Body of pancreas (tissue), 4 donors: ENCODE measurements at regions not wholly inside any gene's neighbourhood (a gene's known extent, or its start where the extent isn't known, plus 50 kb on each side); places are given as distances from the start of the nearest gene placed in this dataset.

ENCODE experiments used
- ATAC-seq: fragments of 150-250 bp; one replicate; pipeline ENCODE4 v1.9.1; 2016
- DNase-seq, 4 donors: peaks; one replicate each; pipeline ENCODE4 v3.0.0-alpha.2; 2019
- H3K27ac ChIP-seq, 4 donors: fragments of 200-600 bp; sonication (generic); 1 replicate in 3 of 4; 2 replicates in 1 of 4; pipeline versions ENCODE4 v1.5.1 to v1.6.1; 2016 to 2019; ENCODE audit warnings: mild to moderate bottlenecking in 1 of 4, mixed read lengths in 1 of 4, moderate library complexity in 1 of 4
- H3K27me3 ChIP-seq, 2 donors: fragments of 200-600 bp; sonication (generic); one replicate each; pipeline ENCODE4 v1.6.0; 2016; ENCODE audit warnings: mild to moderate bottlenecking in 1 of 2
- H3K36me3 ChIP-seq, 2 donors: fragments of 200-600 bp; sonication (generic); replicated peaks in 1 of 2; 2 replicates each; pipeline ENCODE4 v1.5.1; 2016; ENCODE audit warnings: low read depth in 2 of 2; ENCODE audit not compliant: insufficient read depth in 1 of 2
- H3K4me1 ChIP-seq: fragments of 200-600 bp; sonication (generic); one replicate; pipeline ENCODE4 v1.6.0; 2016
- H3K4me3 ChIP-seq, 2 donors: fragments of 200-600 bp; sonication (generic); 1 replicate in 1 of 2; 2 replicates in 1 of 2; pipeline ENCODE4 v1.5.1; 2016 to 2019
- H3K9me3 ChIP-seq, 3 donors: fragments of 200-600 bp; sonication (generic); 1 replicate in 2 of 3; 2 replicates in 1 of 3; pipeline ENCODE4 v1.5.1; 2016
- POLR2A ChIP-seq, 3 donors: fragments of 450-650 bp; IDR thresholded peaks; one replicate each; pipeline ENCODE4 v1.6.1; 2016; ENCODE audit warnings: antibody characterized with exemption in 3 of 3, mild to moderate bottlenecking in 2 of 3
- WGBS, 2 donors: methylation state at CpG; one replicate each; pipeline ENCODE4 v1.1.5; 2017; 5-methylcytosine and 5-hydroxymethylcytosine counted together
- intact Hi-C: fragments of 100-400 bp; cut with DNase I; formaldehyde crosslinking; loops from one replicate; pipeline ENCODE4 v1.15.1; 2023
- TF ChIP-seq, protein P1 (sequence below), 7 experiments: fragments of 450-650 bp in 4 of 7; fragments of 200-600 bp in 3 of 7; sonication (generic) in 3 of 7; IDR thresholded peaks; one replicate each; pipeline ENCODE4 v1.5.1; 2016 to 2019; ENCODE audit warnings: antibody characterized with exemption in 7 of 7

DNA sequence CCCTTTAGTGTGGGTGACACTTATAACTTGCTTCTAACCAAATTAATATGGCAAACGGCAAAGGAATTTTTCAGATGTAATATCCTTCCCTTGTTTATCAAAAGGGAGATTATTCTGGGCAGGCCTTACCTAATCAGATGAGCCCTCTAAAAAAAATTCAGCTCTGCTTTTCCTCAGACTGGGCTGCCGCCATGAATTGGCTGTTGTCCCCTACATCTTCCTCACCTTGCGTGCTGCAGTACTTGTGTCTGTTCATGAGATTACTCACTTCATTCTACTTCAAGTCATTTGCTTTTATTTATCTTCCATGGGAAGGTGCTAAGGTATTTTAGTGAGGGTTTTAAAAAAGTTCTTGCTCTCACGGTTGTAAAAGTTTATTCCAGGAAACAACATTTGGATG is 705.5 kb downstream of the KCNT2 start:
- DNase-seq: no peak
- Histone ChIP-seq H3K27ac (no peak overlapping the region), H3K27me3 (no peaks in the 10 kb centered on the region), H3K36me3 (no peaks in the 10 kb centered on the region), H3K9me3 (no peaks in the 10 kb centered on the region), H3K4me3 (no peak overlapping the region), H3K4me1 (no peaks in the 10 kb centered on the region)
- ATAC-seq: no peak
- 66 to 78% methylated on average over 4 of the region's 4 CpGs for WGBS, 2 donors
- TF ChIP-seq, protein P1, sequence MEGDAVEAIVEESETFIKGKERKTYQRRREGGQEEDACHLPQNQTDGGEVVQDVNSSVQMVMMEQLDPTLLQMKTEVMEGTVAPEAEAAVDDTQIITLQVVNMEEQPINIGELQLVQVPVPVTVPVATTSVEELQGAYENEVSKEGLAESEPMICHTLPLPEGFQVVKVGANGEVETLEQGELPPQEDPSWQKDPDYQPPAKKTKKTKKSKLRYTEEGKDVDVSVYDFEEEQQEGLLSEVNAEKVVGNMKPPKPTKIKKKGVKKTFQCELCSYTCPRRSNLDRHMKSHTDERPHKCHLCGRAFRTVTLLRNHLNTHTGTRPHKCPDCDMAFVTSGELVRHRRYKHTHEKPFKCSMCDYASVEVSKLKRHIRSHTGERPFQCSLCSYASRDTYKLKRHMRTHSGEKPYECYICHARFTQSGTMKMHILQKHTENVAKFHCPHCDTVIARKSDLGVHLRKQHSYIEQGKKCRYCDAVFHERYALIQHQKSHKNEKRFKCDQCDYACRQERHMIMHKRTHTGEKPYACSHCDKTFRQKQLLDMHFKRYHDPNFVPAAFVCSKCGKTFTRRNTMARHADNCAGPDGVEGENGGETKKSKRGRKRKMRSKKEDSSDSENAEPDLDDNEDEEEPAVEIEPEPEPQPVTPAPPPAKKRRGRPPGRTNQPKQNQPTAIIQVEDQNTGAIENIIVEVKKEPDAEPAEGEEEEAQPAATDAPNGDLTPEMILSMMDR (IDR thresholded peaks at IDR 0.05): no peak
- TF ChIP-seq POLR2A (IDR thresholded peaks at IDR 0.05): no peak
- intact Hi-C loops: no loop called here

DNA sequence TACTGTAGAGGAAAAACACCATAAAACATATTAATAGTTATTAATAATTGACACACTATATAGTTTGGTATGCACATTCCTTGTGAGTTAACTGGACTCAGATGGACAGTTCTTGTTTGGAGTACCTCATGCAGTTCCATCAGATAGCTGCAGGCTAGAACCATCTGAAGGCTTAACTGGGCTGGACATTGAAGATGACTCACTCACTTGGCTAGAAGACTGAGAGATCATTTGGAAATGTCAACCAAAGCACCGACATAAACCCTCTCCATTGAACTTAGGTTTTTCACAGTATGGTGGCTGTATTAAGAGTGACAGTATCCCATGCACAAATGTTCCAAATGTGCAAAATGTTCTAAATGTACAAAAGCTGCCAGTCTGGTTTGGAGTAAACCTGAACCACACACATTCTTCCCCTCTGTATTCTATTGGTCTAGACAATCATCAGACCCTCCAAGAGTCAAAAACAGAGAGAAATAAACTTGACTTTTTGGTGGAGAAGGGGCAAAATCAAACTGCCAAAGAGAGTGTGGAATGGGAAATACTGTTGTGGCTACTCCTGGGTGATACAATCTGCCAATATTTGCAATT is 708.4 kb downstream of the KCNT2 start:
- Histone ChIP-seq H3K4me1 (no peaks in the 10 kb centered on the region), H3K9me3 (no peaks in the 10 kb centered on the region), H3K27ac (no peak overlapping the region), H3K4me3 (no peak overlapping the region), H3K36me3 (no peaks in the 10 kb centered on the region), H3K27me3 (no peaks in the 10 kb centered on the region)
- DNase-seq (no peak), ATAC-seq (no peak)
- intact Hi-C loops: no loop called here
- TF ChIP-seq, protein P1 (IDR thresholded peaks at IDR 0.05): no peak
- no peak for TF ChIP-seq POLR2A (IDR thresholded peaks at IDR 0.05)
- 45 to 50% methylated on average over 1 of the region's 1 CpG for WGBS, 2 donors

DNA sequence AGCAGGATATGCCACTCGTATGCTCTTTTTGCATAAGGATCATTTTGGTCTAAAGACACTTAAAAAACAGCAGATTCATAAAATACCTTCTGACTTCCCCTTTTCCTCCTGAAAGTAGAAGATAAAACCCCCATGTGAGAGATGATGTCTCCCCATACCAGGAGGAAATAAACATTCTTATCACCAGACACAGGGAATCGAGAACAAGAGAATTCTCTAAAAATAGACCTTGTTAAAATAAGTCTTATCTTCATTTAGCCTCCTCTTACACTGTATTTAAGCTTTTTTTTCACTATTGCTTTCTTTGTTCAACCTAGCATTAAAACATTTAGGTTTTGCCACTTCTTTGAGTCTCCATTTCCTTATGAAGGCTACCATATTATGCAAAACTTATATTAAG is 709.3 kb downstream of the KCNT2 start:
- Histone ChIP-seq H3K27ac (no peak overlapping the region), H3K36me3 (no peaks in the 10 kb centered on the region), H3K9me3 (no peaks in the 10 kb centered on the region), H3K4me1 (no peaks in the 10 kb centered on the region), H3K4me3 (no peak overlapping the region), H3K27me3 (no peaks in the 10 kb centered on the region)
- intact Hi-C loops: no loop called here
- DNase-seq: no peak
- TF ChIP-seq POLR2A (IDR thresholded peaks at IDR 0.05): no peak
- TF ChIP-seq, protein P1 (IDR thresholded peaks at IDR 0.05): no peak
- ATAC-seq: no peak
- 10 to 20% methylated on average over 2 of the region's 2 CpGs for WGBS, 2 donors

DNA sequence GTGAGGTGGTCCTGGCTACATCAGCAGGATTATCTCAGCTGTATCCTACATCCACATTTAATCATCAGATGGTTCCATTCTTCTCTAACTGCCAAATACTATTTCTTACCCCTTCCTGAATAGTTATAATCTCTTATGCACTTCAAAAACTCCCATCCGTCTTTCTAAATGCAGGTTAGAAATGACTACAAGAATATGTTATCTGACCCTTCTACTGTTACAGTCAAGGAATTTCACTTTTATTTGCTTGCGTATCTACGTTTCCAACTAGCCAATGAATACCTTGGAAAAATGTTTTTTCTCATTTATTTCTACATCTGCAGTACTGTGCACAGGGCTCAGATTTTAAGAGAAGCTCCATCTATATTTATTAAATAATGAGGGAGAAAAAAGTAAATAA is 709.9 kb downstream of the KCNT2 start:
- Histone ChIP-seq H3K4me3 (no peak overlapping the region), H3K36me3 (no peaks in the 10 kb centered on the region), H3K27me3 (no peaks in the 10 kb centered on the region), H3K27ac (no peak overlapping the region), H3K4me1 (no peaks in the 10 kb centered on the region), H3K9me3 (no peaks in the 10 kb centered on the region)
- intact Hi-C loops: no loop called here
- DNase-seq (no peak), ATAC-seq (no peak)
- TF ChIP-seq POLR2A (IDR thresholded peaks at IDR 0.05): no peak
- 42 to 66% methylated on average over 3 of the region's 3 CpGs for WGBS, 2 donors

DNA sequence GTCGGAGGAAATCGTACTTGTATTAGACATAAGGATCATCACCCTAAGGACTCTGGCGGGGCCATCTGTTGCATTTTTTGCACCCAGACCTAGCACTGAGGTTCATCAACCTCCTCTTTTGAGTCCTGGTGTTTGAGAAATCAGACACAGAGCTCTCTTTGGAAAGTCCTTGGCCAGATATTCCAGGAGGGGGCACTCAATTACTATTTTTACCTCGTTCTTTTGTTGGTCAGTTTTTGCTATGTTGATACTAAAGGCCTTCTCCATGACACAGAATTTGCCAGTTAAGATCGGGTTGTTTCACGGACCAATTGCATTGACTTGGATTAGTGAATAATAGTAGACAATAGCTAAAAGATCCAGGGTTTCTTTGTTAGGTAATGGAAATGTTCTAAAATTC is 711.2 kb downstream of the KCNT2 start:
- no peaks in the 10 kb centered on the region for H3K36me3 ChIP-seq
- H3K9me3 ChIP-seq: no peaks in the 10 kb centered on the region
- no peak overlapping the region for H3K4me3 ChIP-seq
- H3K27me3 ChIP-seq: no peaks in the 10 kb centered on the region
- H3K27ac ChIP-seq: no peak overlapping the region
- intact Hi-C loops: no loop called here
- TF ChIP-seq POLR2A (IDR thresholded peaks at IDR 0.05): no peak
- TF ChIP-seq, protein P1 (IDR thresholded peaks at IDR 0.05): no peak
- ATAC-seq (no peak), DNase-seq (no peak)
- 70 to 80% methylated on average over 6 of the region's 6 CpGs for WGBS, 2 donors
- no peaks in the 10 kb centered on the region for H3K4me1 ChIP-seq
